Ishikawa (cell line): ENCODE measurements at regions not wholly inside any gene's neighbourhood (a gene's known extent, or its start where the extent isn't known, plus 50 kb on each side); places are given as distances from the start of the nearest gene placed in this dataset.

Experiments used
- CEBPB ChIP-seq: IDR thresholded peaks from 2 replicates; pipeline ENCODE4 v1.6.1; 2012
- CREB1 ChIP-seq: IDR thresholded peaks from 2 replicates; pipeline ENCODE4 v1.6.1; 2012; ENCODE audit warnings: low read depth
- EGR1 ChIP-seq: IDR thresholded peaks from 2 replicates; pipeline ENCODE4 v1.6.1; 2012
- EP300 ChIP-seq: IDR thresholded peaks from 2 replicates; pipeline ENCODE4 v1.6.1; 2012; ENCODE audit warnings: borderline replicate concordance
- FOXM1 ChIP-seq: IDR thresholded peaks from 2 replicates; pipeline ENCODE4 v1.6.1; 2012; ENCODE audit warnings: low read depth, borderline replicate concordance
- NFIC ChIP-seq: IDR thresholded peaks from 2 replicates; pipeline ENCODE4 v1.6.1; 2012
- RAD21 ChIP-seq: IDR thresholded peaks from 2 replicates; pipeline ENCODE4 v1.6.1; 2012; ENCODE audit warnings: low read depth
- TAF1 ChIP-seq: IDR thresholded peaks from 2 replicates; pipeline ENCODE4 v1.6.1; 2012; ENCODE audit warnings: low read depth, mild to moderate bottlenecking
- TCF12 ChIP-seq: IDR thresholded peaks from 2 replicates; pipeline ENCODE4 v1.6.1; 2012; ENCODE audit warnings: low read depth
- TEAD4 ChIP-seq: IDR thresholded peaks from 2 replicates; pipeline ENCODE4 v1.6.1; 2012
- YY1 ChIP-seq: IDR thresholded peaks from 2 replicates; pipeline ENCODE4 v1.6.1; 2012; ENCODE audit warnings: low read depth
- ZBTB7A ChIP-seq: IDR thresholded peaks from 2 replicates; pipeline ENCODE4 v1.6.1; 2012; ENCODE audit warnings: low read depth
- TF ChIP-seq, protein P1 (sequence below): IDR thresholded peaks from 2 replicates; pipeline ENCODE4 v1.6.1; 2012
- TF ChIP-seq, protein P2 (sequence below): IDR thresholded peaks from 2 replicates; pipeline ENCODE4 v1.6.1; 2012
- TF ChIP-seq, protein P3 (sequence below): IDR thresholded peaks from 2 replicates; pipeline ENCODE4 v1.6.1; 2012; ENCODE audit warnings: low read depth, mild to moderate bottlenecking

DNA sequence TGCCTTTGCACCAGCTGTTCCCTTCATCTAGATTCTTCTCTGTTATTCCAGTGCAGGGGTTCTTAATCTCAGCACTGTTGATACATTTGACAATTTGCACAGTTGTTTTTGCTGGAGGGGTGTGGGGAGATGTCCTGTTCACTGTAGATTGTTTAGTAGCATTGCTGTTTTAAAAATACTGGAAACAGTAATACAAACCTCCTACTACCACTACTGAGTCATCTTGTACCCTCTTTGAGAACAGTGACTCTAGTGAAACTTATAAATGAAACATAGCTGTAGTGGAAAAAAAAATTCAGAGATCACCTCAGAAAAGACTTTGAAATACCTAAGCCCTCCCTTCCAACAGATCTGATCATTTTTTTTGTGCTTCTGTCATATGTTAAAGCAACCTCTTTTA, 154.8 kb upstream of the TMEM196 start:
- TF ChIP-seq EP300 (no peak), TAF1 (no peak), NFIC (no peak), FOXM1 (no peak), CEBPB (no peak), RAD21 (no peak), CREB1 (no peak), EGR1 (no peak), TEAD4 (no peak), YY1 (no peak), ZBTB7A (no peak), TCF12 (no peak)
- TF ChIP-seq, protein P1, sequence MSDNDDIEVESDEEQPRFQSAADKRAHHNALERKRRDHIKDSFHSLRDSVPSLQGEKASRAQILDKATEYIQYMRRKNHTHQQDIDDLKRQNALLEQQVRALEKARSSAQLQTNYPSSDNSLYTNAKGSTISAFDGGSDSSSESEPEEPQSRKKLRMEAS: no peak
- TF ChIP-seq, protein P2, sequence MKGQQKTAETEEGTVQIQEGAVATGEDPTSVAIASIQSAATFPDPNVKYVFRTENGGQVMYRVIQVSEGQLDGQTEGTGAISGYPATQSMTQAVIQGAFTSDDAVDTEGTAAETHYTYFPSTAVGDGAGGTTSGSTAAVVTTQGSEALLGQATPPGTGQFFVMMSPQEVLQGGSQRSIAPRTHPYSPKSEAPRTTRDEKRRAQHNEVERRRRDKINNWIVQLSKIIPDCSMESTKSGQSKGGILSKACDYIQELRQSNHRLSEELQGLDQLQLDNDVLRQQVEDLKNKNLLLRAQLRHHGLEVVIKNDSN: no peak
- TF ChIP-seq, protein P3, sequence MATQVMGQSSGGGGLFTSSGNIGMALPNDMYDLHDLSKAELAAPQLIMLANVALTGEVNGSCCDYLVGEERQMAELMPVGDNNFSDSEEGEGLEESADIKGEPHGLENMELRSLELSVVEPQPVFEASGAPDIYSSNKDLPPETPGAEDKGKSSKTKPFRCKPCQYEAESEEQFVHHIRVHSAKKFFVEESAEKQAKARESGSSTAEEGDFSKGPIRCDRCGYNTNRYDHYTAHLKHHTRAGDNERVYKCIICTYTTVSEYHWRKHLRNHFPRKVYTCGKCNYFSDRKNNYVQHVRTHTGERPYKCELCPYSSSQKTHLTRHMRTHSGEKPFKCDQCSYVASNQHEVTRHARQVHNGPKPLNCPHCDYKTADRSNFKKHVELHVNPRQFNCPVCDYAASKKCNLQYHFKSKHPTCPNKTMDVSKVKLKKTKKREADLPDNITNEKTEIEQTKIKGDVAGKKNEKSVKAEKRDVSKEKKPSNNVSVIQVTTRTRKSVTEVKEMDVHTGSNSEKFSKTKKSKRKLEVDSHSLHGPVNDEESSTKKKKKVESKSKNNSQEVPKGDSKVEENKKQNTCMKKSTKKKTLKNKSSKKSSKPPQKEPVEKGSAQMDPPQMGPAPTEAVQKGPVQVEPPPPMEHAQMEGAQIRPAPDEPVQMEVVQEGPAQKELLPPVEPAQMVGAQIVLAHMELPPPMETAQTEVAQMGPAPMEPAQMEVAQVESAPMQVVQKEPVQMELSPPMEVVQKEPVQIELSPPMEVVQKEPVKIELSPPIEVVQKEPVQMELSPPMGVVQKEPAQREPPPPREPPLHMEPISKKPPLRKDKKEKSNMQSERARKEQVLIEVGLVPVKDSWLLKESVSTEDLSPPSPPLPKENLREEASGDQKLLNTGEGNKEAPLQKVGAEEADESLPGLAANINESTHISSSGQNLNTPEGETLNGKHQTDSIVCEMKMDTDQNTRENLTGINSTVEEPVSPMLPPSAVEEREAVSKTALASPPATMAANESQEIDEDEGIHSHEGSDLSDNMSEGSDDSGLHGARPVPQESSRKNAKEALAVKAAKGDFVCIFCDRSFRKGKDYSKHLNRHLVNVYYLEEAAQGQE: no peak

DNA sequence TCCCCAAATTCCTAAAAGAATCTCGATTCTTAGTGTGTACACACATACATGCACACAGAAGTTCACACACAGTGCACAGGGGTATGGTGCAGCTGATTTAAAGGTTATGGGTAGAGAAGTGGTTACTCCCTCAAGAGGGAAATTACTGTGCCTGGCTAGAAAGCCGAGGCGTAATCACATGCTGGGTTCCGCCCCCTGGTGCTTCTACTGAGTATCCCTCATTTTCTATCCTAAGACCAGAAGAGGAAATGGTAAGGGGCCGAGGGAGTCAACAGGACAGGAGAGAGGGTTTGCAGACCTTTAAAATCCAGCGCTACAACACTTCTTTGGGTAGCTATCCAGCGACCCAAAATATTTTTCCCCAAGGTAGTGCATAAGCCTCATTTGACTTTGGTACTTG, 147.3 kb upstream of the TMEM196 start:
- TF ChIP-seq YY1 (no peak), EGR1 (no peak), TAF1 (no peak), FOXM1 (no peak), ZBTB7A (no peak), TCF12 (no peak), CREB1 (no peak), RAD21 (no peak), NFIC (no peak), EP300 (no peak), TEAD4 (no peak), CEBPB (no peak)
- TF ChIP-seq, protein P3: no peak
- TF ChIP-seq, protein P2: no peak
- TF ChIP-seq, protein P1: no peak

DNA sequence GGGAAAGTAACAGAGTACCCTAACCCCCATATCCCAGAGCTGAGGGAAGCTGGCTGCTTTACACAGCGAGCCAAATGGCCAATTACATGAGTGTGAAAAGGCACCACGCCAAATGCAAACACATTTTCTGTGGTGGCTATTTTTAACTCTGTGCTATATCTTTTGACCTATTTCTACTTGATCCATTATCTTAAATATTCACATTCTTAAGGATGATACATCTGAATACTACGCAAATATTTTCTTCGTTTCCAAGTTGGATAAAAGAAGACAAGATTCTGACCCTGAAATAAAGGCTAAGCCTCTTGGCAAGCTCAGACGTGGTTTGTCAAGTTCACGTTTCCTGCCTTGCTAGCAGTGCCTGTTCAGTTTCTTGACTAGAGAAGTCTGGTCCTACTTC, 146.7 kb upstream of the TMEM196 start:
- TF ChIP-seq ZBTB7A: no peak
- TF ChIP-seq TCF12: no peak
- TF ChIP-seq FOXM1: no peak
- no peak for TF ChIP-seq CEBPB
- TF ChIP-seq YY1: no peak
- no peak for TF ChIP-seq TAF1

DNA sequence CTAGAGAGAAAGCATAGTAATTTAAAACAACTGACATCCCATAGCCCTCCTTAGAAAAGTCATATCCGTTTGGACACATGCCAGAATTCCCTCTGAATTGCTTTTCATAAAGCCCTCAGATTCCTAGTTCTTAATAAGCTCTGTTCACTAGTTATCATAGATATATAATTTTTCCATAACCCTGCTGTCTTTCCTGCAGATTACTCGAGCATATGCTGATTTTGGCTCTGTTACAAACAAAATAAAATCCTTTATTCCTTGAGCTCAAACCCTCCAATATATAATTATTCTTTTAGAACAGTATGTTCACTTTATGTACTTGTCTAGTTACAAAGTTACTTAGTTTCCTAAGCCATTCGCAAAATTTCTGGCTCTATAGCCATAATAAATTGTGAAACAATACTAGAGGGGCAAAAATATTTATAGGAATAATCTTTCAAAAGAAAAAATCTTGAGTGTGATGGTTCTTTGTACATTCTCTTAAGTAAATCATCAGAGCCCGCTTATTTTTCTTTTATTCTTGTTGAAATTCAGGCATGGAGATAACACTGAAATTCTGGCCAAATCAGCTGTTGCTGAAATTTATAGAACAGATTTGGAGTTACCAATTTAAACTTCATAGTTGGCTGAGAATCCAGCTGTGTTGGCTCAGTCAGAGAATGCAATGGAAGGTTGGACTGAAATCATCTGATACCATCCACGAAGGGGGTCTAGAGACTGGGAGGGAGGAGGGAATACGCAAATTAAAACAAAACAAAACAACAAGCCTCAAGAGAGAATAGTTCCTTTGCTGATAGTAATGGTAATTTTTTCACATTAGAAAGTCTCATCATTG, 146.1 kb upstream of the TMEM196 start:
- TF ChIP-seq CREB1 (no peak), TEAD4 (no peak), CEBPB (no peak), TCF12 (no peak), ZBTB7A (no peak), EGR1 (no peak), FOXM1 (no peak), EP300 (no peak), NFIC (no peak), TAF1 (no peak), YY1 (no peak), RAD21 (no peak)
- TF ChIP-seq, protein P3: no peak
- TF ChIP-seq, protein P2: no peak
- TF ChIP-seq, protein P1: no peak
